Astrocyte (in vitro differentiated cells and primary cell): ENCODE measurements at regions not wholly inside any gene's neighbourhood (a gene's known extent, or its start where the extent isn't known, plus 50 kb on each side); places are given as distances from the start of the nearest gene placed in this dataset.

Experiments
- CTCF ChIP-seq: IDR thresholded peaks from 2 replicates; pipeline ENCODE4 v1.5.1; 2011; ENCODE audit warnings: low read depth, mild to moderate bottlenecking, inconsistent platforms, low read length, moderate library complexity; ENCODE audit not compliant: insufficient read depth
- EZH2 ChIP-seq: IDR thresholded peaks from 2 replicates; pipeline ENCODE4 v1.6.1; 2012; ENCODE audit warnings: mild to moderate bottlenecking, low read length, inconsistent platforms; ENCODE audit not compliant: insufficient read depth

- no peak for TF ChIP-seq CTCF
- no peak for TF ChIP-seq EZH2
These were observed 84.3 kb downstream of the PCDH1 start for GRCh38 chr5:141793881-141794280.
